ENCODE measurements at regions not wholly inside any gene's neighbourhood (a gene's known extent, or its start where the extent isn't known, plus 50 kb on each side); places are given as distances from the start of the nearest gene placed in this dataset.
"Not testable (repeated sequence)": the region's sequence is repeated elsewhere in the genome, so short reads cannot be mapped to it uniquely, and the experiment has no call there.

DNA sequence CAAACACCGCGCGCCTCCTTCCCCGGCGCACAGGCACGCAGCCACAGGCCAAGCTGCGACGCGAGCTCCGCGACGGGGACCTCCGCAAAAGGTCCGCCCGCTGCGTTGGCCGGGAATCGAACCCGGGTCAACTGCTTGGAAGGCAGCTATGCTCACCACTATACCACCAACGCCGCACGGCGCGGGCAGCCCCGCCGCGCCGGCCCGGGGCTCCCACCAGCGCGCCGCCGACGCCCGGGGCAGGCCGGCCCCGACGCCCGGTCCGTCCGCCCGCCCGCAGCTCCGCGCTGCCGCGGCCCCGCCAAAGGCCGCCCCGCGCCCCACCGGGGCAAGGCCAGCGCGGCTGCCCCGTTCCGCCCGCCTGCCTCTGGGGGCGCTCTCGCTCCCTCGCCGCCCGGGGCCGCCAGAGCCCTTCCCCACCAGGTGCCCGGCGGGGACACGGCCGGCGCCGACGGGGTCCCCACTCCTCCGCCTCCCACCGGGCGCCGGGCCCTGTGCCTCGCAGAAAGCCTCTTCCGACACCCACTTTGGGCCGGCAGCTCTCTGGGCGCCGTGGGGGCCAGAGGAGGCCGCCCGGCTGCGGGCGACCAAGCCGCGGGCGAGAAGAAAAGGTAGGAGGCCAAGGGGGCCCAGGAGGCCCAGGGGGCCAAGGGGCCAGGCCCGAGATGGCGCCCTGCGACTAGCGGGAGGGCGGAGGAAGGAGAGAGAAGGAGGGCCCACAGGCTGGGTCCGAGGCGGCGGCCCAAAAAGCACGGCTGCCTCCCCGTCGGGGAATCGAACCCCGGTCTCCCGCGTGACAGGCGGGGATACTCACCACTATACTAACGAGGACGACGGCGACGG, 50.2 kb upstream of the FCGR2A start:
- not testable (repeated sequence) for DNase-seq (ENCODE audit: extremely low read depth, low read depth); H3K4me3 ChIP-seq (replicated peaks; ENCODE audit: low read depth, low read length)

DNA sequence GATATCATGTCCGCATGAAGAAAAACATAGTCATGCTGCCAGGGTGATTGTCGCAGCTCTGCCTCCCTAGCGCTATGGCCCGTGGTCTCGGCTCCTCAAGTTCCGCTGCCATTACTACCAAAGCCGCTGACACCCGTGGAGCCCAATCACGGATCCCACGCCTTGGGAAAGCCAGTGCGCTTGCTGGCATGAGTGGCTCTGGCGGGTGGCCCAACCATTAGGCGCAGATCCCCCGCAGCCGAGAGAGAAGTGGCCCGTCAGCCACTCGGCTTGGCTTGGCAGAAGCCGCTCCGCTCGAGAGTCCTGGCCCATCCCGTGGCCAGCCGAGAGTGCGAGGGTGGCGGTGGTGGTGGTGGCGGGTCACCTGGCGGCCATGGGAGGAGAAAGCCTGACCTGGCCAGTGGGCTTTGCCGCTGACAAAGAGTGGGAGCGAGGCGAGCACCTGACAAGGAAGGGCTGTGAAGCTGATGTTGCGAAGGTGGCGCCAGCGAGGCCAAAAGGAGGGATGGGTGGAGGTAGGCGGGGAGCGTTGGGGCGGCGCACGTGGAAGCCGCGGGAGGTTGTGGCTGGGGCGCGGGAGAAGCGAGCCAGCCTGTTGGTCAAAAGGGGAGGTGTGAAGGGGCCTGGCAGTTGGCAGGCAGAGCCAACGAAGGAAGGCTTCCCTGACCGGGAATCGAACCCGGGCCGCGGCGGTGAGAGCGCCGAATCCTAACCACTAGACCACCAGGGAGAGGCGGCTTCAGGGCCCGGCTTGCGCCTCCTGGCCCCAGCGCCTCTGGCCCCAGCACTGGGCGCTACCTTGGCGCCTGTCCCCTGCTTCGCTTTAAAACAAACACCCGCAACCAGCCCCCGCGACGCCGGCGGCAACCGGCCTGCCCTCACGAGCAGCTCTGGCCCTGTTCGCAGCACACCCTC, 51.0 kb upstream of the FCGR2A start:
- not testable (repeated sequence) for DNase-seq (ENCODE audit: extremely low read depth, low read depth); H3K4me3 ChIP-seq (replicated peaks; ENCODE audit: low read depth, low read length)

DNA sequence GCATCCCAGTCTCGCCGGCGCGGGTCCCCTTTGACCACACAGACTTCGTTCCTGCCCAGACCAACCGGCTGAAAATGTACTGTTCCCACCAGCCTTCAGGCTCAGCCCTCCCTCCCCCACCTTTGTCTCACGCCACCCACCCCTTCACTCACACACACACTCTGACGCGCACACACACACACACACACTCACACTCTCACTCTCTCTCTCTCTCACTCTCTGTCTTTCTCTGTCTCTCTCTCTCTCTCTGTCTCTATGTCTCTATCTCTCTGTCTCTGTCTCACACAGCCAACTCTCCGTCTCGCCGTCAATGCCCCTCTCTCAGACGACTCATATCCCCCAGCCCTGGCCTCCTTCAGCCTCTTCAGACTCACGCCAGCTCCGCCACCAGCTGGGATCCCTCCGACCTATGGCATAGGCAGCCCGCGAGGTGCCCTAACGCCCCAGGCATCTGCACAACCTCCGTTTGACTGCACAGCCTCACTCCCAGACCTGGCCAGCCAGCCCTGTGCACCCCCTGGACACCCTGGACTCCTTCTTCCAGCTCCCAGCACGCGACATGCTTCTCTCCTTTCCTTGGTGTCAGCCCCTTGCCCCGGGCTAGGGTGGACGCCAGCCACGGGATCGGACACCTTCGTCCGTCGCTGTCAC, 53.4 kb upstream of the FCGR2A start:
- H3K4me3 ChIP-seq (replicated peaks; ENCODE audit: low read depth, low read length); DNase-seq (ENCODE audit: extremely low read depth, low read depth): not testable (repeated sequence)

DNA sequence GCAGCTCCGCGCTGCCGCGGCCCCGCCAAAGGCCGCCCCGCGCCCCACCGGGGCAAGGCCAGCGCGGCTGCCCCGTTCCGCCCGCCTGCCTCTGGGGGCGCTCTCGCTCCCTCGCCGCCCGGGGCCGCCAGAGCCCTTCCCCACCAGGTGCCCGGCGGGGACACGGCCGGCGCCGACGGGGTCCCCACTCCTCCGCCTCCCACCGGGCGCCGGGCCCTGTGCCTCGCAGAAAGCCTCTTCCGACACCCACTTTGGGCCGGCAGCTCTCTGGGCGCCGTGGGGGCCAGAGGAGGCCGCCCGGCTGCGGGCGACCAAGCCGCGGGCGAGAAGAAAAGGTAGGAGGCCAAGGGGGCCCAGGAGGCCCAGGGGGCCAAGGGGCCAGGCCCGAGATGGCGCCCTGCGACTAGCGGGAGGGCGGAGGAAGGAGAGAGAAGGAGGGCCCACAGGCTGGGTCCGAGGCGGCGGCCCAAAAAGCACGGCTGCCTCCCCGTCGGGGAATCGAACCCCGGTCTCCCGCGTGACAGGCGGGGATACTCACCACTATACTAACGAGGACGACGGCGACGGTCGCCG, 57.4 kb upstream of the FCGR2A start:
- not testable (repeated sequence) for H3K4me3 ChIP-seq (replicated peaks; ENCODE audit: low read depth, low read length); DNase-seq (ENCODE audit: extremely low read depth, low read depth)

DNA sequence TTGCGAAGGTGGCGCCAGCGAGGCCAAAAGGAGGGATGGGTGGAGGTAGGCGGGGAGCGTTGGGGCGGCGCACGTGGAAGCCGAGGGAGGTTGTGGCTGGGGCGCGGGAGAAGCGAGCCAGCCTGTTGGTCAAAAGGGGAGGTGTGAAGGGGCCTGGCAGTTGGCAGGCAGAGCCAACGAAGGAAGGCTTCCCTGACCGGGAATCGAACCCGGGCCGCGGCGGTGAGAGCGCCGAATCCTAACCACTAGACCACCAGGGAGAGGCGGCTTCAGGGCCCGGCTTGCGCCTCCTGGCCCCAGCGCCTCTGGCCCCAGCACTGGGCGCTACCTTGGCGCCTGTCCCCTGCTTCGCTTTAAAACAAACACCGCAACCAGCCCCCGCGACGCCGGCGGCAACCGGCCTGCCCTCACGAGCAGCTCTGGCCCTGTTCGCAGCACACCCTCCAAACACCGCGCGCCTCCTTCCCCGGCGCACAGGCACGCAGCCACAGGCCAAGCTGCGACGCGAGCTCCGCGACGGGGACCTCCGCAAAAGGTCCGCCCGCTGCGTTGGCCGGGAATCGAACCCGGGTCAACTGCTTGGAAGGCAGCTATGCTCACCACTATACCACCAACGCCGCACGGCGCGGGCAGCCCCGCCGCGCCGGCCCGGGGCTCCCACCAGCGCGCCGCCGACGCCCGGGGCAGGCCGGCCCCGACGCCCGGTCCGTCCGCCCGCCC, 58.1 kb upstream of the FCGR2A start:
- not testable (repeated sequence) for H3K4me3 ChIP-seq (replicated peaks; ENCODE audit: low read depth, low read length); DNase-seq (ENCODE audit: extremely low read depth, low read depth)

DNA sequence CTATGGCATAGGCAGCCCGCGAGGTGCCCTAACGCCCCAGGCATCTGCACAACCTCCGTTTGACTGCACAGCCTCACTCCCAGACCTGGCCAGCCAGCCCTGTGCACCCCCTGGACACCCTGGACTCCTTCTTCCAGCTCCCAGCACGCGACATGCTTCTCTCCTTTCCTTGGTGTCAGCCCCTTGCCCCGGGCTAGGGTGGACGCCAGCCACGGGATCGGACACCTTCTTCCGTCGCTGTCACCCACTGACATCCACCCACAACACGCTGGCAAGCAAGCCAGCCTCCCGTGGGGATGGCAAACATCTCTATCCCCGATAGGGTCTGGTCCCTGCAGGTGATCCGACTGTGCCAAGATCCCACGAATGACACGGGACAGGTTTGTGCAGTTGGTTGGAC, 60.5 kb upstream of the FCGR2A start:
- not testable (repeated sequence) for H3K4me3 ChIP-seq (replicated peaks; ENCODE audit: low read depth, low read length); DNase-seq (ENCODE audit: extremely low read depth, low read depth)

DNA sequence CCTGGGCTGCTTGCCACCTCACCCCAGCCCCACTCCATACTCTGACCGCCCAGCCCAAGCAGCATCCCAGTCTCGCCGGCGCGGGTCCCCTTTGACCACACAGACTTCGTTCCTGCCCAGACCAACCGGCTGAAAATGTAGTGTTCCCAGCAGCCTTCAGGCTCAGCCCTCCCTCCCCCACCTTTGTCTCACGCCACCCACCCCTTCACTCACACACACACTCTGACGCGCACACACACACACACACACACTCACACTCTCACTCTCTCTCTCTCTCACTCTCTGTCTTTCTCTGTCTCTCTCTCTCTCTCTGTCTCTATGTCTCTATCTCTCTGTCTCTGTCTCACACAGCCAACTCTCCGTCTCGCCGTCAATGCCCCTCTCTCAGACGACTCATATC, 61.0 kb upstream of the FCGR2A start:
- not testable (repeated sequence) for DNase-seq (ENCODE audit: extremely low read depth, low read depth); H3K4me3 ChIP-seq (replicated peaks; ENCODE audit: low read depth, low read length)

DNA sequence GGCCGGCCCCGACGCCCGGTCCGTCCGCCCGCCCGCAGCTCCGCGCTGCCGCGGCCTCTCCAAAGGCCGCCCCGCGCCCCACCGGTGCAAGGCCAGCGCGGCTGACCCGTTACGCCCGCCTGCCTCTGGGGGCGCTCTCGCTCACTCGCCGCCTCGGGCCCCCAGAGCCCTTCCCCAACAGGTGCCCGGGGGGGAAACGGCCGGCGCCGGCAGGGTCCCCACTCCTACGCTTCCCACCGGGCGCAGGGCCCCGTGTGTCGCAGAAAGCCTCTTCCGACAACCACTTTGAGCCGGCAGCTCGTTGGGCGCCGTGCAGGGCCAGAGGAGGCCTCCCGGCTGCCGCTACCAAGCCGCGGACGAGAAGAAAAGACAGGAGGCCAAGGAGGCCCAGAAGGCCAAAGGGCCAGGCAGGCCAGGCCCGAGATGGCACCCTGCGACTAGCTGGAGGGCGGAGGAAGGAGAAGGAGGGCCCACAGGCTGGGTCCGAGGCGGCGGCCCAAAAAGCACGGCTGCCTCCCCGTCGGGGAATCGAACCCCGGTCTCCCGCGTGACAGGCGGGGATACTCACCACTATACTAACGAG, 64.9 kb upstream of the FCGR2A start:
- DNase-seq (ENCODE audit: extremely low read depth, low read depth) = no peak
- TF ChIP-seq, protein P1, sequence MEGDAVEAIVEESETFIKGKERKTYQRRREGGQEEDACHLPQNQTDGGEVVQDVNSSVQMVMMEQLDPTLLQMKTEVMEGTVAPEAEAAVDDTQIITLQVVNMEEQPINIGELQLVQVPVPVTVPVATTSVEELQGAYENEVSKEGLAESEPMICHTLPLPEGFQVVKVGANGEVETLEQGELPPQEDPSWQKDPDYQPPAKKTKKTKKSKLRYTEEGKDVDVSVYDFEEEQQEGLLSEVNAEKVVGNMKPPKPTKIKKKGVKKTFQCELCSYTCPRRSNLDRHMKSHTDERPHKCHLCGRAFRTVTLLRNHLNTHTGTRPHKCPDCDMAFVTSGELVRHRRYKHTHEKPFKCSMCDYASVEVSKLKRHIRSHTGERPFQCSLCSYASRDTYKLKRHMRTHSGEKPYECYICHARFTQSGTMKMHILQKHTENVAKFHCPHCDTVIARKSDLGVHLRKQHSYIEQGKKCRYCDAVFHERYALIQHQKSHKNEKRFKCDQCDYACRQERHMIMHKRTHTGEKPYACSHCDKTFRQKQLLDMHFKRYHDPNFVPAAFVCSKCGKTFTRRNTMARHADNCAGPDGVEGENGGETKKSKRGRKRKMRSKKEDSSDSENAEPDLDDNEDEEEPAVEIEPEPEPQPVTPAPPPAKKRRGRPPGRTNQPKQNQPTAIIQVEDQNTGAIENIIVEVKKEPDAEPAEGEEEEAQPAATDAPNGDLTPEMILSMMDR (IDR thresholded peaks at IDR 0.05; ENCODE audit: low read depth, low read length, missing control alignments) = peak; percentile 57
- H3K4me3 ChIP-seq (replicated peaks; ENCODE audit: low read depth, low read length) = peak overlapping the region; percentile 53

DNA sequence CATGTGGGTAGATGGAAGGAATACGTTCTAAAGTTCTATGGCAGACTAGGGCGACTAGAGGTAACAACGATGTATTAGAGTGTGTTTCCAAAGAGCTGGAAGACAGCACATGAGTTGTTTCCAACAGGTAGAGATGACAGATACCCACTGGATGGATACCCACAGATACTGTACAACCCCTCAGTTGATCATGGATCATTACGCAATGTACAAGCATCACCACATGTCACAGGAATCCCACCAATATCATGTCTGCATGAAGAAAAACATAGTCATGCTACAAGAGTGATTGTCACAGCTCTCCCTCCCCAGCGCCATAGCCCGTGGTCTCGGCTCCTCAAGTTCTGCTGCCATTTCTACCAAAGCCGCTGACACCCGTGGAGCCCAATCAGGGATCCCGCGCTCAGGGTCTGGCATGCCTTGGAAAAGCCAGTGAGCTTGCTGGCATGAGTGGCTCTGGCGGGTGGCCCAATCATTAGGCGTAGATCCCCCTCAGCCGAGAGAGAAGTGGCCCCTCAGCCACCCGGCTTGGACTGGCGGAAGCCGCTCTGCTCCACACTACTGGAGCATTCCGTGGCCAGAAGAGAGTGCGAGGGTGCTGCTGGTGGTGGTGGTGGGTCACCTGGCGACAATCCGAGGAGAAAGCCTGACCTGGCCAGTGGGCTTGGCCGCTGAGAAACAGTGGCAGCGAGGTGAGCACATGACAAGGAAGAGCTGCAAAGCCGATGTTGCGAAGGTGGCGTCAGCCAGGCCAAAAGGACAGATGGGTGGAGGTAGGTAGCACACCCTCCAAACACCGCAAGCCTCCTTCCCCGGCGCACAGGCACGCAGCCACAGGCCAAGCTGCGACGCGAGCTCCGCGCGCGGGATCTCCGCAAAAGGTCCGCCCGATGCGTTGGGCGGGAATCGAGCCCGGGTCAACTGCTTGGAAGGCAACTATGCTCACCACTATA, 65.7 kb upstream of the FCGR2A start:
- no peak for DNase-seq (ENCODE audit: extremely low read depth, low read depth)
- H3K4me3 ChIP-seq (replicated peaks; ENCODE audit: low read depth, low read length) = peak overlapping the region; percentile 41
- TF ChIP-seq, protein P1 (IDR thresholded peaks at IDR 0.05; ENCODE audit: low read depth, low read length, missing control alignments) = no peak

DNA sequence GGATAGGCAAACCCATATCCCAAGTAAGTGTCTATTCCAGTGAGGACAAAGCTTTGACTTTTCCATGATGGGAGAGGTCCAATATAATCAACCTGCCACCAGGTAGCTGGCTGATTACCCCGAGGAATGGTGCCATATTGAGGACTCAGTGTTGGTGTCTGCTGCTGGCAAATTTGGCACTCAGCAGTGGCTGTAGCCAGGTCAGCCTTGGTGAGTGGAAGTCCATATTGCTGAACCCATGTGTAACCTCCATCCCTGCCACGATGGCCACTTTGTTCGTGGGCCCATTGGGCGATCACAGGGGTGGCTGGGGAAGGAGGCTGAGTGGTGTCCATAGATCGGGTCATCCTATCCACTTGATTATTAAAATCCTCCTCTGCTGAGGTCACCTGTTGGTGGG, 65.5 kb upstream of the CFAP126 start:
- not testable (repeated sequence) for H3K4me3 ChIP-seq (replicated peaks; ENCODE audit: low read depth, low read length); DNase-seq (ENCODE audit: extremely low read depth, low read depth)
